ENCODE measurements at regions not wholly inside any gene's neighbourhood (a gene's known extent, or its start where the extent isn't known, plus 50 kb on each side); places are given as distances from the start of the nearest gene placed in this dataset.

- POLR2A ChIA-PET, result no interaction called here
- H3K4me3 ChIP-seq (ENCODE audit: low read depth, low read length), result no peak overlapping the region
- CTCF ChIA-PET, result interaction anchor here (1.4 kb wide), 1 partner anchor 10 kb away, joined by 3 read pairs; no protein-coding TSS in a partner anchor
- no peak for TF ChIP-seq CTCF (IDR thresholded peaks at IDR 0.05; ENCODE audit: insufficient read depth, low read length, missing control alignments)
- no peak for DNase-seq (ENCODE audit: low read depth, low spot score)
Observed at GRCh38 chr10:3961082-3961481, 176.1 kb upstream of the KLF6 start.

GRCh38 chr10:3960496-3960895 is 175.5 kb upstream of the KLF6 start:
- no peak for TF ChIP-seq CTCF (IDR thresholded peaks at IDR 0.05; ENCODE audit: insufficient read depth, low read length, missing control alignments)
- ChIA-PET CTCF (interaction anchor here (1.4 kb wide), 1 partner anchor 9 kb away, joined by 3 read pairs; no protein-coding TSS in a partner anchor), POLR2A (no interaction called here)
- H3K4me3 ChIP-seq (ENCODE audit: low read depth, low read length), result no peak overlapping the region
- DNase-seq (ENCODE audit: low read depth, low spot score), result no peak

- DNase-seq (ENCODE audit: low read depth, low spot score), result no peak
- ChIA-PET CTCF (no interaction called here), POLR2A (no interaction called here)
- no peak overlapping the region for H3K4me3 ChIP-seq (ENCODE audit: low read depth, low read length)
- no peak for TF ChIP-seq CTCF (IDR thresholded peaks at IDR 0.05; ENCODE audit: insufficient read depth, low read length, missing control alignments)
Observed at GRCh38 chr10:3959370-3960325, 174.6 kb upstream of the KLF6 start.

- no peak overlapping the region for H3K4me3 ChIP-seq (ENCODE audit: low read depth, low read length)
- ChIA-PET POLR2A (no interaction called here), CTCF (no interaction called here)
- no peak for DNase-seq (ENCODE audit: low read depth, low spot score)
- TF ChIP-seq CTCF (IDR thresholded peaks at IDR 0.05; ENCODE audit: insufficient read depth, low read length, missing control alignments), result no peak
Observed at GRCh38 chr10:3958472-3958996, 173.5 kb upstream of the KLF6 start.

- no peak for DNase-seq (ENCODE audit: low read depth, low spot score)
- TF ChIP-seq CTCF (IDR thresholded peaks at IDR 0.05; ENCODE audit: insufficient read depth, low read length, missing control alignments), result no peak
- ChIA-PET POLR2A (no interaction called here), CTCF (no interaction called here)
- no peak overlapping the region for H3K4me3 ChIP-seq (ENCODE audit: low read depth, low read length)
Observed at GRCh38 chr10:3955955-3956617, 171.1 kb upstream of the KLF6 start.

- ChIA-PET POLR2A (no interaction called here), CTCF (interaction anchor here (1.5 kb wide), 1 partner anchor 811 kb away, joined by 5 read pairs; no protein-coding TSS in a partner anchor)
- DNase-seq (ENCODE audit: low read depth, low spot score), result no peak
- no peak for TF ChIP-seq CTCF (IDR thresholded peaks at IDR 0.05; ENCODE audit: insufficient read depth, low read length, missing control alignments)
- H3K4me3 ChIP-seq (ENCODE audit: low read depth, low read length), result no peak overlapping the region
Observed at GRCh38 chr10:3955493-3955892, 170.5 kb upstream of the KLF6 start.

All from AG04449 (cell line).